ENCODE measurements at regions not wholly inside any gene's neighbourhood (a gene's known extent, or its start where the extent isn't known, plus 50 kb on each side); places are given as distances from the start of the nearest gene placed in this dataset.
"Not testable (repeated sequence)": the region's sequence is repeated elsewhere in the genome, so short reads cannot be mapped to it uniquely, and the experiment has no call there.

DNA sequence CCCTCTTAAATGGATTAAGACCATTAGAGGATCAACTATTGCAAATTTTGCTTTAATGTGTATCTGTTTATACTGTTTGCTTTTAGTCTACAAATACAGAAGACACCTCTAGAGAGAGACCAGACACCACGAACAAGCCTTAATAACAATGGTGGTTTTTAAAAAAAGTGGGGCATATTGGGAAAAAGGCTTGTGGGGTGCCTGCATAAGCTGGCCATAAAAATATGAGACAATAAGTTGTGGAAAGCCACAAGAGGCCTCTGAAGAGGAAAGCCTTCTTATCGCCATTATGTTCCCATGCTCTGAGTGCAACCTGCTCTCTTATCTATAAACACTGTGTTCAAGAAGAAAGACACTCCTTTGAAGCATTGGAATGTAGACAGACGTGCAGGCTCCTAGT, 52.0 kb upstream of the PRSS16 start:
- TF ChIP-seq, protein P1, sequence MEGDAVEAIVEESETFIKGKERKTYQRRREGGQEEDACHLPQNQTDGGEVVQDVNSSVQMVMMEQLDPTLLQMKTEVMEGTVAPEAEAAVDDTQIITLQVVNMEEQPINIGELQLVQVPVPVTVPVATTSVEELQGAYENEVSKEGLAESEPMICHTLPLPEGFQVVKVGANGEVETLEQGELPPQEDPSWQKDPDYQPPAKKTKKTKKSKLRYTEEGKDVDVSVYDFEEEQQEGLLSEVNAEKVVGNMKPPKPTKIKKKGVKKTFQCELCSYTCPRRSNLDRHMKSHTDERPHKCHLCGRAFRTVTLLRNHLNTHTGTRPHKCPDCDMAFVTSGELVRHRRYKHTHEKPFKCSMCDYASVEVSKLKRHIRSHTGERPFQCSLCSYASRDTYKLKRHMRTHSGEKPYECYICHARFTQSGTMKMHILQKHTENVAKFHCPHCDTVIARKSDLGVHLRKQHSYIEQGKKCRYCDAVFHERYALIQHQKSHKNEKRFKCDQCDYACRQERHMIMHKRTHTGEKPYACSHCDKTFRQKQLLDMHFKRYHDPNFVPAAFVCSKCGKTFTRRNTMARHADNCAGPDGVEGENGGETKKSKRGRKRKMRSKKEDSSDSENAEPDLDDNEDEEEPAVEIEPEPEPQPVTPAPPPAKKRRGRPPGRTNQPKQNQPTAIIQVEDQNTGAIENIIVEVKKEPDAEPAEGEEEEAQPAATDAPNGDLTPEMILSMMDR (IDR thresholded peaks at IDR 0.05; ENCODE audit: low read depth, low read length) = not testable (repeated sequence)
- TF ChIP-seq POLR2A (IDR thresholded peaks at IDR 0.05; ENCODE audit: extremely low read depth, insufficient read length); MYC (IDR thresholded peaks at IDR 0.05; ENCODE audit: low read depth, low read length): not testable (repeated sequence)
- TF ChIP-seq, protein P2, sequence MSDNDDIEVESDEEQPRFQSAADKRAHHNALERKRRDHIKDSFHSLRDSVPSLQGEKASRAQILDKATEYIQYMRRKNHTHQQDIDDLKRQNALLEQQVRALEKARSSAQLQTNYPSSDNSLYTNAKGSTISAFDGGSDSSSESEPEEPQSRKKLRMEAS (IDR thresholded peaks at IDR 0.05; ENCODE audit: low read depth, low read length) = not testable (repeated sequence)

Data from NB4 (cell line).